HL-60 (cell line): ENCODE measurements at regions not wholly inside any gene's neighbourhood (a gene's known extent, or its start where the extent isn't known, plus 50 kb on each side); places are given as distances from the start of the nearest gene placed in this dataset.

ENCODE experiments used
- DNase-seq, 2 experiments: peaks; one replicate each; pipeline ENCODE4 v3.0.0-alpha.2; 2010 to 2020; ENCODE audit warnings: low read depth in 1 of 2, low spot score in 1 of 2
- H3K27ac ChIP-seq: fragments of 250-450 bp; sonication (Bioruptor Pico); replicated peaks from 2 replicates; pipeline ENCODE4 v1.5.1; 2020; ENCODE audit warnings: mild to moderate bottlenecking, moderate library complexity
- H3K27me3 ChIP-seq: fragments of 250-450 bp; sonication (Bioruptor Pico); 2 replicates; pipeline ENCODE4 v1.5.1; 2021; ENCODE audit warnings: mild to moderate bottlenecking, moderate library complexity; ENCODE audit not compliant: insufficient read depth, poor library complexity, severe bottlenecking
- H3K4me3 ChIP-seq: replicated peaks from 2 replicates; pipeline ENCODE4 v1.5.1; 2011; ENCODE audit warnings: mild to moderate bottlenecking, control low read depth, low read length; ENCODE audit not compliant: insufficient read depth
- GABPA ChIP-seq: IDR thresholded peaks from 2 replicates; pipeline ENCODE4 v1.6.1; 2012; ENCODE audit warnings: low read depth
- POLR2AphosphoS5 ChIP-seq: IDR thresholded peaks from 2 replicates; pipeline ENCODE4 v1.6.1; 2012; ENCODE audit warnings: low read depth
- SPI1 ChIP-seq: IDR thresholded peaks from 2 replicates; pipeline ENCODE4 v1.6.1; 2012; ENCODE audit warnings: low read depth, mild to moderate bottlenecking, borderline replicate concordance
- TF ChIP-seq, protein P1 (sequence below): IDR thresholded peaks from one replicate; pipeline ENCODE4 v1.5.1; 2011; ENCODE audit warnings: low read length, control low read depth, inconsistent platforms; ENCODE audit not compliant: insufficient read depth
- TF ChIP-seq, protein P2 (sequence below): IDR thresholded peaks from 2 replicates; pipeline ENCODE4 v1.6.1; 2012; ENCODE audit warnings: low read depth; ENCODE audit not compliant: insufficient replicate concordance

DNA sequence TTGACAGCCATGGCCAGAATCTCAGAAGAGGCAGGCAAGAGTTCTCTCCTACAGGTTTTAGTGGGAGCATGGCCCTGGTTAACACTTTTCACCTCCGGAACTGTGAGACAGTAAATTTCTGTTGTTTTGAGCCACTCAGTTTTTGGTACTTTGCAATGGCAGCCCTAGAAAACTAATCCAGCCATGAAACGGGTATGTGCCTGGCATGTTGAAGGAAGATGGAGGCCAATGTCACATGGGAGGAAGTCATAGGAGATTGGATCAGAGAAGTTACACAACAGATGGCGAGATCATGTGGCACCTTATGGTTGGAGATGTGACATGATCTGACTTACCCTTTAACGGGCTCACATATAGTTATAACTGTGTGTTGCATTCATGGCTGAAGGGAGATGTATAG, 63.2 kb upstream of the EED start:
- Histone ChIP-seq H3K4me3 (no peak overlapping the region), H3K27me3 (no peaks in the 10 kb centered on the region), H3K27ac (no peak overlapping the region)
- no peak for DNase-seq
- TF ChIP-seq GABPA: no peak
- TF ChIP-seq POLR2AphosphoS5: no peak
- TF ChIP-seq, protein P1, sequence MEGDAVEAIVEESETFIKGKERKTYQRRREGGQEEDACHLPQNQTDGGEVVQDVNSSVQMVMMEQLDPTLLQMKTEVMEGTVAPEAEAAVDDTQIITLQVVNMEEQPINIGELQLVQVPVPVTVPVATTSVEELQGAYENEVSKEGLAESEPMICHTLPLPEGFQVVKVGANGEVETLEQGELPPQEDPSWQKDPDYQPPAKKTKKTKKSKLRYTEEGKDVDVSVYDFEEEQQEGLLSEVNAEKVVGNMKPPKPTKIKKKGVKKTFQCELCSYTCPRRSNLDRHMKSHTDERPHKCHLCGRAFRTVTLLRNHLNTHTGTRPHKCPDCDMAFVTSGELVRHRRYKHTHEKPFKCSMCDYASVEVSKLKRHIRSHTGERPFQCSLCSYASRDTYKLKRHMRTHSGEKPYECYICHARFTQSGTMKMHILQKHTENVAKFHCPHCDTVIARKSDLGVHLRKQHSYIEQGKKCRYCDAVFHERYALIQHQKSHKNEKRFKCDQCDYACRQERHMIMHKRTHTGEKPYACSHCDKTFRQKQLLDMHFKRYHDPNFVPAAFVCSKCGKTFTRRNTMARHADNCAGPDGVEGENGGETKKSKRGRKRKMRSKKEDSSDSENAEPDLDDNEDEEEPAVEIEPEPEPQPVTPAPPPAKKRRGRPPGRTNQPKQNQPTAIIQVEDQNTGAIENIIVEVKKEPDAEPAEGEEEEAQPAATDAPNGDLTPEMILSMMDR: no peak
- no peak for TF ChIP-seq SPI1
- TF ChIP-seq, protein P2, sequence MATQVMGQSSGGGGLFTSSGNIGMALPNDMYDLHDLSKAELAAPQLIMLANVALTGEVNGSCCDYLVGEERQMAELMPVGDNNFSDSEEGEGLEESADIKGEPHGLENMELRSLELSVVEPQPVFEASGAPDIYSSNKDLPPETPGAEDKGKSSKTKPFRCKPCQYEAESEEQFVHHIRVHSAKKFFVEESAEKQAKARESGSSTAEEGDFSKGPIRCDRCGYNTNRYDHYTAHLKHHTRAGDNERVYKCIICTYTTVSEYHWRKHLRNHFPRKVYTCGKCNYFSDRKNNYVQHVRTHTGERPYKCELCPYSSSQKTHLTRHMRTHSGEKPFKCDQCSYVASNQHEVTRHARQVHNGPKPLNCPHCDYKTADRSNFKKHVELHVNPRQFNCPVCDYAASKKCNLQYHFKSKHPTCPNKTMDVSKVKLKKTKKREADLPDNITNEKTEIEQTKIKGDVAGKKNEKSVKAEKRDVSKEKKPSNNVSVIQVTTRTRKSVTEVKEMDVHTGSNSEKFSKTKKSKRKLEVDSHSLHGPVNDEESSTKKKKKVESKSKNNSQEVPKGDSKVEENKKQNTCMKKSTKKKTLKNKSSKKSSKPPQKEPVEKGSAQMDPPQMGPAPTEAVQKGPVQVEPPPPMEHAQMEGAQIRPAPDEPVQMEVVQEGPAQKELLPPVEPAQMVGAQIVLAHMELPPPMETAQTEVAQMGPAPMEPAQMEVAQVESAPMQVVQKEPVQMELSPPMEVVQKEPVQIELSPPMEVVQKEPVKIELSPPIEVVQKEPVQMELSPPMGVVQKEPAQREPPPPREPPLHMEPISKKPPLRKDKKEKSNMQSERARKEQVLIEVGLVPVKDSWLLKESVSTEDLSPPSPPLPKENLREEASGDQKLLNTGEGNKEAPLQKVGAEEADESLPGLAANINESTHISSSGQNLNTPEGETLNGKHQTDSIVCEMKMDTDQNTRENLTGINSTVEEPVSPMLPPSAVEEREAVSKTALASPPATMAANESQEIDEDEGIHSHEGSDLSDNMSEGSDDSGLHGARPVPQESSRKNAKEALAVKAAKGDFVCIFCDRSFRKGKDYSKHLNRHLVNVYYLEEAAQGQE: no peak

DNA sequence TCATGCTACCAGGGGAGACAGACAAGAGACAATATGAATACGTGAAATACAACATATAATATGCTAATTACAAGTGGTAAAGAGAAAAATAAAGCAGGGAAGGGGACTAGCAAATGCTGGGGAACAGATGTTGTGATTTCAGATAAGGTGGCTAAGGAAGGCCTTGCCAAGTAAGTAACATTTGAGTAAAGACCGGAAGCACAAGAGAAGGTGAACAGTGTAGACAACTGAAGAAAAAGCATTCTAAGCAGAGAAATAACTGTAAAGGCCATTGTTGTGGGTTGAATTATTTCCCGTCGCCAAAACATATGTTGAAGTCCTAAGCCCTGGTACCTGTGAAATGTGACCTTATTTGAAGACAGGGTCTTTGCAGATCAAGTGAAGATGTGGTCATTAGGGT, 63.7 kb upstream of the EED start:
- no peak overlapping the region for H3K4me3 ChIP-seq
- DNase-seq: no peak
- TF ChIP-seq, protein P2: no peak
- TF ChIP-seq, protein P1: no peak
- no peak for TF ChIP-seq POLR2AphosphoS5
- no peak for TF ChIP-seq SPI1
- TF ChIP-seq GABPA: no peak
- H3K27ac ChIP-seq: peak overlapping the region; percentile 33; the same call in 1 of the 2 replicates
- H3K27me3 ChIP-seq: no peaks in the 10 kb centered on the region

DNA sequence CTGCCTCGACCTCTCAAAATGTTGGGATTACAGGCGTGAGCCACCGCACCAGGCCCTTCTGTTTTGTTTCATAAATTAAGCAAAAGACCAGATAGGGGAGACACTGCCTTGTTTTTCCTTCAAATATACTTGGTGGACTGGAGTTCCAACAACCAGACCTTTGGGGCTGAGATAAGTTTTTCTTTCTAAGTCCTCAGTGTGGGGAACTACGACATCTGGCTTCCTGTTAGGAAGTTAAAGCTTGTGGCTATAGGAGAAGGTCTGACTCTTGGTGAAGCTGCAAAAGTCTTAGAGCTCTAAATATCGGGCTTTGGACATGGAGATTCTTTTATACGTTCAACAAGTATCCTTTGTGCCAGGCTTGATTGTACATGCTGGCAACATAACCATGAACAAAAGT, 64.1 kb upstream of the EED start:
- H3K27me3 ChIP-seq: no peaks in the 10 kb centered on the region
- DNase-seq: no peak
- H3K4me3 ChIP-seq: no peak overlapping the region
- TF ChIP-seq, protein P1: no peak
- no peak for TF ChIP-seq SPI1
- TF ChIP-seq, protein P2: no peak
- TF ChIP-seq GABPA: no peak
- TF ChIP-seq POLR2AphosphoS5: no peak
- H3K27ac ChIP-seq: peak overlapping the region; percentile 33; the same call in 1 of the 2 replicates
